IPS DF 4.7 (cell line): ENCODE measurements at regions not wholly inside any gene's neighbourhood (a gene's known extent, or its start where the extent isn't known, plus 50 kb on each side); places are given as distances from the start of the nearest gene placed in this dataset.
A peak's percentile ranks its signal among the peaks of the same experiment; 100 is the strongest.
"Not testable (repeated sequence)": the region's sequence is repeated elsewhere in the genome, so short reads cannot be mapped to it uniquely, and the experiment has no call there.

Source experiments
- DNase-seq: peaks from one replicate; pipeline ENCODE4 v3.0.0-alpha.2; 2013; ENCODE audit warnings: low spot score; ENCODE audit errors: extremely low read depth

- DNase-seq = no peak
Measured at GRCh38 chr14:87632796-87633195, 360.2 kb downstream of the GALC start.

GRCh38 chr14:87630846-87631245 is 362.1 kb downstream of the GALC start:
- no peak for DNase-seq

DNA sequence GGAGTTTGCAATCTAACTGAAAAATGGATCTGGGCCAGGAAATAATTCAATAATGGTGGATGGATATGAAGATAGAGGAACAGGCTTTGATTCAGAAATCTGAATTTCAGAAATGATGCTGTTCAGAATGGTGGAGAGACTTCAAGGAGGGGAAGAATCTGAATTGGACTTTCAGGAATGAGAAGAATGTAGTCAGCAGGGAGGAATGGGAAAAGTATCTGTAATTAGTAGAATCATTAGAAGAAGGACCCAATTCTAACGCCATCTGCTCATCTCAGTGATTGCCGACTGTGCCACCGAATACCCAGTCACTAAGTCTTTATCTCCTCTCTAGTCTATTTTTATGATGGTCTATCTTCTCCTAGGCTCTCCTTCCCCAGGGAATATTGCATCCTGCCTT is 363.2 kb downstream of the GALC start:
- DNase-seq = no peak

DNA sequence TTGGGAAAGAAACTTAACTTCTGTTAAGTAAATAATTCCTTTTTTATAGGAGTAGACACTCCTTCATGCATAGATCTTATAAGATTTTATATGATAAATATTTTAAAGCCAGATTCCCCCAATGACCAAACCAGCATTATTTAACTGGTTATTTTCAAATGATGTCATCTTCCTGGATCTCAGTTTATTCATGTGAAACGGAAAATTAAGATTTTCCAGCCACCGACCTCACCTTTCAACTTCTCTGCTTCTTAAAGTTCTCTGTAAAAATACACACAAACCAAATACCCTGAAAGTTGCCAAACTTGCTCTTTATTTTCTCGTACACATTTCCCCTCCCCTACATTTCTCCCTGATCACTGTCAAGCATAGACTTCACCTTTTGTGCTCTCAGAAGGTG is 364.2 kb downstream of the GALC start:
- no peak for DNase-seq

- no peak for DNase-seq
Measured at GRCh38 chr14:87628129-87628528, 364.9 kb downstream of the GALC start.

DNA sequence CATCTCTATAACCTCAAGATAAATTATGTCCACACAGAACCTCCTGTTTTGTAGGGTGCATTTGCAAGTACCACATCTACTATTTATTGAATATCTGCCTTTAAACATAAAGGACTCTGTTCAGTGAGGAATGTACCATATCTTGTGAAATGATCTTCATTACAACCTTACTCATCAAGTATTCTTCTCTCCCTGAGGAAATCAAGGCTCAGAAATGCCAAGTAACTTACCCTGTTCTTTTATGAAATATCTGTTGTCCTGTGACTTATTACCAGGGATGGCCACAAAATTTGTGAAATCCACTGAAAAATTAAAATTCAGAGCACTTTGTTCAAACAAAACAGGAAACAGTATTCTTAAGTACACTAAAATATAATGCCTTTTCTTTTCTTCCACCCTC is 366.7 kb downstream of the GALC start:
- no peak for DNase-seq

GRCh38 chr14:87623616-87624015 is 369.4 kb downstream of the GALC start:
- DNase-seq = no peak

GRCh38 chr14:87617079-87617478 is 375.9 kb downstream of the GALC start:
- no peak for DNase-seq

DNA sequence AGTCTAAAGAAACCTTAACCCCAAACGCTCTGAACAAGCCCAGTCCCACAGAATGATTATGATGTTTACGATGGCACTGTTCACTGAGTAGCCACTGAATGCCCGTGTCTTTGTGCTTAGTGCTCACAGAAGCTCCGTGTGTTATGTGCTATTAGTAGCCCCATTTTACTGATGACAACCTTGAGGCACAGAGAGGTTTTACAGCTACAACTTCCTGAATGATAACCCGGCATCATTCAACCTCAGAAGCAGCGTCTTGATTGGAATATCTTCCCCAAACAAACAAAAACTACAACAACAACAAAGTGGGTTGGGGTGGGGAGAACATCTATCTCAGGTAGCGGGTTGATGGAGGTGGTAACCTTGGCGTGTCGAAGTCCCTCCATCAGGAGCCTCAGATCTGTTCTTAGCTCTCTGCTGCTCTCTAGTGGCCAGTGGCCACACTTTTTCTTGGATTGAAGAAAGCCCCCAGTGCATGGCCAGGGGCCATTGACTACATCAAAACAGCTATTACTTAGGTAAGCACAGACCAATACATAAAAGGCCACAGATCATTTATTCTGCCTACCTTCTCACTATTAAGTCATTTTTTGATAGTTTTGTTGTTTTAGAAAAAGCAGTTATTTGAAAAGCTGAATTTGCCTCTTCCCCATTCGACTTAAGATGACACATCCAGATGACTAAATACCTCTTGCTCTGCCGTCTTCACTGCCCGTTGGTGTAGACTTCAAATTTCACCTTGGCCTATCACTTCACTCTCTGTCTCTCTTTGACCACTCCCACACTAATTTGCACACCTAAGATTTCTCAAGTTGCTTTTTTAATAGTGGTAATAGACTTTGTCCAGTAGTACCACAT is 376.9 kb downstream of the GALC start:
- DNase-seq = peak; percentile 56

DNA sequence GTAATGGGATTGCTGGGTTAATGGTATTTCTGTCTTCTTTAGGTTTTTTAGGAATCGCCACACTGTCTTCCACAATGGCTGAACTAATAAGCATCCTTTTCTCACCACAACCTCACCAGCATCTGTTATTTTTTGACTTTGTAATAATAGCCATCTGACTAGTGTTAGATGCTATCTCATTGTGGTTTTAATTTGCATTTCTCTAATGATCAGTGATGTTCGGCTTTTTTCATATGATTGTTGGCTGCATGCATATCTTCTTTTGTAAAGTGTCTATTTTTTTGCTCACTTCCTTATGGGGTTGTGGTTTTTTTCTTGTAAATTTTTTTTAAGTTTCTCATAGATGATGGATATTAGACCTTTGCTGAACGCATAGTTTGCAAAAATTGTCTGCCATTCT is 377.9 kb downstream of the GALC start:
- DNase-seq = no peak

DNA sequence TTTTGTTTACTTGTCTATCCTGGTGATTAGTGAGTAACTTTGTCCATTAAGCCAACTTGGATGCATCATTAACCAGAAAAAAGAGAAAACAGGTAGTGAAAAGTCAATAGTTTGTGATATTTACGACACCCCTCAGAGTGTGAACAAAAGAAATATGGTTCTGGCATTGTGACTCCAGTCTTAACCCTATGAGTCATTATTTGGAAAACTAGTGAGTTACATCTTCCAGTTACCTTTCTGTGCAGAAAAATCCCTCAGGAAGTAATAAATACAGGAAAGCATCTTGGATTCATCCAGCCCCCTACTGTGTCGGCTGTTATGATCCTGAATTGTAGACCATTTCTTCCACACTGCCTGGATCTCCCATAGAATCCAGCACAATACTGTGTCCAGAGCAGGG is 379.1 kb downstream of the GALC start:
- no peak for DNase-seq

DNA sequence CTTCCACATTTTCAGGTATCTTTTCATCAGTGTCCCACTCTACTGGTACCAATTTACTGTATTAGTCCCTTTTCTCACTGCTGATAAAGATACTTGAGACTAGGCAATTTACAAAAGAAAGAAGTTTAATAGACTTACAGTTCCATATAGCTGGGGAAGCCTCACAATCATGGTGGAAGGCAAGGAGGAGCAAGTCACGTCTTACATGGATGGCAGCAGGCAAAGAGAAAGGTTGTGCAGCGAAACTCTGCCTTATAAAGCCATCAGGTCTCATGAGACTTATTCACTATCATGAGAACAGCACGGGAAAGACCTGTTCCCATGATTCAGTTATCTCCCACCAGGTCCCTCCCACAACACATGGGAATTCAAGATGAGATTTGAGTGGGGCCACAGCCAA is 385.9 kb downstream of the GALC start:
- not testable (repeated sequence) for DNase-seq

DNA sequence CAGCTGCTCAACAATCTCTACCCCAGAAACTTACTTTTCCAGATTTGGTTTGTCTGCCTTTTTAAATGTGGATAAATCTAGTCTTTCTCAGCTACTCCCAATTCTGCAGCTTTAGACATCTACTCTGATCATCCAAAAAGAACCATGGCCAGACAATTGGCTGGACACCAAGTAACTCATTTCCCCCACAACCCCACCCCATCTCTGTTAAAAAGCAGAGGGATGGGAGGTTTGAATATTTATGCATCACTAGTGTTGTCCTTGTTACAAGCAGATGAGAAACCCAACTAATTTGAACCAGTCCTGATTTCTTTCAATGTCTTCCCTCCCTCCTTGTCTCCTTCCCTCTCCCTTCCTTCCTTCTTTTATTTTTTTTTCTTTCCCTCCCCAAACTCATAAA is 391.9 kb downstream of the GALC start:
- no peak for DNase-seq

- no peak for DNase-seq
Measured at GRCh38 chr14:87600240-87600639, 392.7 kb downstream of the GALC start.

- no peak for DNase-seq
Measured at GRCh38 chr14:87581298-87581697, 411.7 kb downstream of the GALC start.

DNA sequence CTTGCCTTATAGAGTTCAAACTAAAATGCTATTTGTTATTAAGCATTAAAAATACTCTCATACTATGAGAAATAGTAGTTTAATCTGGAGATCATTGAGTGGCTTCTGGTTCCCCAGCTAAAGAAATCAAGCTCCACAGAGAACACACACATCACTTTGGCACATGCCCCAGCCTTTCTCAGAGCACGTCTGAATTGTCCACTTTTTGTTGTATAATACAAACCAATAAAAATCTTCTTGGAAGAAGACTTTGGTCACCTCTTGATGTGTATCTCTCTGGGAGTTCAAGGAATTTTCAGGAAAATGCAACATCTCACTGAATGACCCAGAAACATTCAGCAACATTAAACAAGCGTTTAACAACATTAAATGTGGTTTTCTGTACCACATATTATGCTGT is 413.9 kb downstream of the GALC start:
- no peak for DNase-seq

- no peak for DNase-seq
Measured at GRCh38 chr14:87575378-87575777, 417.6 kb downstream of the GALC start.

GRCh38 chr14:87573591-87573990 is 419.4 kb downstream of the GALC start:
- no peak for DNase-seq

GRCh38 chr14:87567618-87568295 is 425.2 kb downstream of the GALC start:
- DNase-seq = no peak

GRCh38 chr14:87566991-87567390 is 426.0 kb downstream of the GALC start:
- DNase-seq = no peak

DNA sequence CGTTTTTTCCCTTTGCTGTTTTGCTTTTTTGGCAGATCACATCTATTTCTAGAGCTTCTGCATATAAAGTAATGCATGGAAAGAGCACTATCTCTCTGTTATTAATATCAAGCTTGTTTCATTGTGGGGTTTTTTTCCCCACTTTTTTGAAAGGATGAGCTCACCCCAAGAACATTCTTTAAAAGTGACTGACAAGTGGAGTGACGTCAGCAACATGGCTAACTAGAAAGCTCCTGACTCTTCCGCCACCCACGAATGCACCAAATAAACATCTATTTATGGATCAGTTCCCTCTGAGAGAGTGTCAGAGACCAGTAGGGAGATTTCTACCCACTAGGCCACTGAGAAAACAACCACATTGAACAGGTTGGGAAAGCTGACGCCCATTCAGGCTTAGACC is 445.4 kb downstream of the GALC start:
- no peak for DNase-seq

- DNase-seq = no peak
Measured at GRCh38 chr14:87542288-87542687, 450.7 kb downstream of the GALC start.

DNA sequence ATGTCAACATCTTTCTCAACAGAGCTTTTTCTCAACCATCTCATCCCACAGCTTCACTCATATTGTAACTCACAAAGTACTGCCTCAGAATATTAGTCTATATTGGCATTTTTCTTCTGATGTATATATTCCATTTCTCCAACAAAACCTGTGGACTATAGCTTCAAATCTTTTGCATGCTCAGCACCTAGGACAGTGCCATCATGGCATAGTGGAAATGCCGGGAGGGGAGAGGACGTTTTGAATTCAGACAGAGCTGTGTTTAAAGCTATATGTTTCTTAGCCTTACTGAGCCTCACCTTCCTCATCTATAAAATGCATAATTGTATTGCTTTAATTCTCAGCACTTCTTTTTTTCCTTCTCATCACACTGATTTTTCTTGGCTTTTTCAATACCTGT is 452.6 kb downstream of the GALC start:
- DNase-seq = no peak
